ENCODE measurements at regions not wholly inside any gene's neighbourhood (a gene's known extent, or its start where the extent isn't known, plus 50 kb on each side); places are given as distances from the start of the nearest gene placed in this dataset.
A peak's percentile ranks its signal among the peaks of the same experiment; 100 is the strongest.

DNA sequence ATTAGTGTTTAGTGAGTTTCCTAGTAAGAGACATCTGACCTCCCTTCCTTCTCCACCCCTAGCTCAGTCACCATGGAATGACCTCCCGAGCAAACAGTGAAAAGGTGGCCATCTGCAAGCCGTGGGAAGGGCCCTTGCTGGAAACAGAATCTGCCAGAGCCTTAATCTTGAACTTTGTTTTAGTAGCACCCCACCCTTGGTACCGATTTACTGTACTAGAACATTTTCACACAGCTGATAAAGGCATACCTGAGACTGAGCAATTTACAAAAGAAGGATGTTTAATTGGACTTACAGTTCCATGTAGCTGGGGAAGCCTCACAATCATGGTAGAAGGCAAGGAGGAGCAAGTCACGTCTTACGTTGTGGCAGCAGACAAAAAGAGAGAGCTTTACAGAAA is 655.8 kb downstream of the TSN start:
- Mint-ChIP-seq H3K36me3 (no peaks in the 10 kb centered on the region), H3K4me3 (no peak overlapping the region), H3K4me1 (no peaks in the 10 kb centered on the region), H3K27ac (no peak overlapping the region), H3K9me3 (no peaks in the 10 kb centered on the region), H3K27me3 (no peaks in the 10 kb centered on the region)
- no peak for DNase-seq
- POLR2A ChIA-PET = no interaction called here
- no peak for ATAC-seq (ENCODE audit: low read depth)

DNA sequence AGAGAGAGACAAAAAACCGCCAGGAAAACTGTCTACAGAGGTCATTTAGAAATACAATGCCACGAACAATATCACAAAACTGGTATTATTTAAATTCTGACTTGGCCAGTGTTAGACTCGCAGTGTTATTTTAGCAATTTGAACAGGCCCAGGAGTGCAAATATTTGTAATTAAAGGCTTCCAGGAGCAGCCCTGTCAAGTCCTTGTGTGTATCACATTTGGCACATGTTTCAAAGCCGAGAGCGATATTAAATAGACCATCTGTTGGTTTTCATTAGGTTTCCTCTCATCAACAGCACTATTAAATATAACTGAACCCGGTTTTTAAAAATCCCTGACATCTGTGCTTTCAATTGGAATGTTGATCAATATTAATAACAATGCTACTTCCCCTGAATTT is 656.9 kb downstream of the TSN start:
- Mint-ChIP-seq H3K4me1 (no peaks in the 10 kb centered on the region), H3K4me3 (no peak overlapping the region), H3K27me3 (no peaks in the 10 kb centered on the region), H3K36me3 (no peaks in the 10 kb centered on the region), H3K9me3 (no peaks in the 10 kb centered on the region), H3K27ac (no peak overlapping the region)
- POLR2A ChIA-PET = no interaction called here
- ATAC-seq (ENCODE audit: low read depth) (no peak), DNase-seq (no peak)

DNA sequence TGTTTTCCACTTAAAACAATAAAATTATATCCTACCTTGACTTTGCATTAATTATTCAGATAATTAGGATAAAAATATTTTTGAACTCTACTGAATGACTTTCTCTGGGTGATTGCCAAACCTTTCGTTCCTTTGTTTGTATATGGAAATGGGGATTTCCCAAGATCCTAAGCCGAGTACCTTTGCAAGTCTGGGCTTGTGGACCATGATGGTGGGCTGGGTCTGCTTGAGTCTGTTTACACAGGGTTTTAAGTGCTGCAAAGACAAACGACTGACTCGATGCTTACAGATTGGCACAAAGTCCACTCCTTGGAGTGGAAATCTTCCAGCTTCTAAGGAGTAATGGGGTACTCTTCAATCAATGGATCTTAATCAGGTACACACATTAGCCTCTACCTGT is 659.5 kb downstream of the TSN start:
- no peaks in the 10 kb centered on the region for H3K4me1 Mint-ChIP-seq
- H3K9me3 Mint-ChIP-seq = no peaks in the 10 kb centered on the region
- POLR2A ChIA-PET = no interaction called here
- H3K27me3 Mint-ChIP-seq = no peaks in the 10 kb centered on the region
- no peaks in the 10 kb centered on the region for H3K36me3 Mint-ChIP-seq
- ATAC-seq (ENCODE audit: low read depth) (no peak), DNase-seq (no peak)
- H3K4me3 Mint-ChIP-seq = no peak overlapping the region
- no peak overlapping the region for H3K27ac Mint-ChIP-seq

DNA sequence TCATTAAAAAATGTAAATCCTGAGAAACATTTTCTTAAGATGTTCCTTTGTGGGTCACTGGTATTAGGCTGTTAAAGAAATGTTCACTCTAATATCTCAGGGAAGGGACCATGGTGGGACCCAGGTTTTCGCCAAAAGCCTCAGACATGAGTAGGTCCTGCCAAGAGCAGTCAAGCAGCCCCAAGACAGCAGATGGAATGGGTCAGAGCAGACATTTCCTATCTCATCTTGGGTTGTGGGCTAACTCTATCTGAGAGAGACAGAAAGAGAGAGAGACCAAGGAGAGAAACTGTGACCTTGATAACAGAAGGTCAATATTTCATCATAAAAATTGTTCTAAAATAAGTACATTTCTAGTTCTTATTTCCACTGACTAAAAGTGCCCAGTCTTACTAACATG is 661.7 kb downstream of the TSN start:
- no peaks in the 10 kb centered on the region for H3K36me3 Mint-ChIP-seq
- H3K27ac Mint-ChIP-seq = no peak overlapping the region
- H3K4me1 Mint-ChIP-seq = no peaks in the 10 kb centered on the region
- no peaks in the 10 kb centered on the region for H3K27me3 Mint-ChIP-seq
- ATAC-seq (ENCODE audit: low read depth) (no peak), DNase-seq (no peak)
- H3K9me3 Mint-ChIP-seq = no peaks in the 10 kb centered on the region
- H3K4me3 Mint-ChIP-seq = no peak overlapping the region
- POLR2A ChIA-PET = no interaction called here

DNA sequence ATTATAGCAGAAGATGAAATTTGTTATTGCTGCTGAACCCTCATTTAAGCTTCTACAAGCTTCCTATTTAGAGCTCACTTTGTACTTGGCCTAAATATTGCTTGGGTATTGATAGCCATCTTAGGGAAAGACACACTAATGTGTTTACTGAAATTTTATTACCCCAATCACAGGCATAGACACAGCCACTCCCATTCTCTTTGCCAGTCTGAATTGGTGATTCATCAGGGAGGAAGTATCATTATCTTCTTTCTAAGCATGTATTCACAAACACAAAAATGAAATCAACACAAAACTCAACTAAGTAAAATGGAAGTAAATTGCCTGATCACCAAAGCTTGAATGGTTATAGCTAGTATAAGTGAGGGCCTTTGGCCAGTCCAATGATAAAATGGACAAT is 666.3 kb downstream of the TSN start:
- Mint-ChIP-seq H3K9me3 (no peaks in the 10 kb centered on the region), H3K36me3 (no peaks in the 10 kb centered on the region), H3K4me3 (no peak overlapping the region), H3K27ac (no peak overlapping the region), H3K4me1 (no peaks in the 10 kb centered on the region), H3K27me3 (no peaks in the 10 kb centered on the region)
- no peak for DNase-seq
- POLR2A ChIA-PET = no interaction called here
- ATAC-seq (ENCODE audit: low read depth) = no peak

DNA sequence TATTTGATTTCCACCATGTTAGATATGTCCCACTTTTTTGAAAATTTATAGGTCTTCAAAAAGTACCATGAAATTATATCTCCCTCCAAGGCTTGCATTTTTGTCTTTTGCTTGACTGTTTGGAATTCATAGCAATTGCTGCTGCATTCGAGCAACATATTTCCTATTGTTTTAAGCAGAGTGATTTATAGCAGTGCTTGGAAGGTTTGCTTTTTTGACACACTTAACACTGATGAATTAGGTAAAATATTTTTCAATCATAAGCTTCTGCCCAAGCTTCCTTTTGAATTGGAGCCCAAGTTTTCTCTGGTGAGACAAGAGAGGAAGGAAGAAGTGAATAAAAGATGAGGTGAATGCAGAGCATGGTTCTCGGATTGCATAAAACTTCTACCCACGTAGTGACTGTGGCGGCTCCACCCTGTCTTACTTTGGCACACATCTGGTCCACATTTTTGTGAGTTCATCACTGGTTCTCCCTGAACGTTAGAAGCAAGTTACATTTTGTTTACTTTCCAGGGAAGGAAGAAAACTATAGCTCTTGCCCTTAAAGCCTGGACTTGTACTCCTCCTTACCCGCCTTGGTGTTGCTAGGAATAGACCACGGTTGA is 667.0 kb downstream of the TSN start:
- no peak for DNase-seq
- Mint-ChIP-seq H3K4me1 (no peaks in the 10 kb centered on the region), H3K9me3 (no peaks in the 10 kb centered on the region), H3K27ac (no peak overlapping the region), H3K36me3 (no peaks in the 10 kb centered on the region), H3K4me3 (no peak overlapping the region), H3K27me3 (no peaks in the 10 kb centered on the region)
- POLR2A ChIA-PET = no interaction called here
- ATAC-seq (ENCODE audit: low read depth) = no peak

DNA sequence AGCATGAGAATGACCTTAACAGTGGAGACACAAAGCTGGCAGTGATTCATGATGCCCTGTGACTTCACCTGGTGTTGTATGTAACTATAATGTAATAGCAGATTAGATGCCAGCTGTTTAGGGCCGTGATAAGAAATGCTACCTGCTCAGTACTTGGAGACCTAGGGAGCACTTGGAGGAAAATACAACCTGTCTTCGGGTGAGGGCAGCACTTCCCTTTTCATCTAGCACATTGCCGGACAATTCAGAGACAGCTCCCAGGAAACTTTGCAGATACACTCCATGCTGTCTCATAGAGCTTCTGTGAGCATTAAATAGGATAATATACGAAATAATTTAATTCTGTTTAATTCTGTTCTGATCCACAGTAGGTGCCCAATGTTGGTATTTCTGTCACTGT is 668.5 kb downstream of the TSN start:
- ATAC-seq (ENCODE audit: low read depth) (no peak), DNase-seq (no peak)
- Mint-ChIP-seq H3K27ac (no peak overlapping the region), H3K36me3 (no peaks in the 10 kb centered on the region), H3K4me3 (no peak overlapping the region), H3K4me1 (no peaks in the 10 kb centered on the region), H3K9me3 (no peaks in the 10 kb centered on the region), H3K27me3 (no peaks in the 10 kb centered on the region)
- POLR2A ChIA-PET = no interaction called here

DNA sequence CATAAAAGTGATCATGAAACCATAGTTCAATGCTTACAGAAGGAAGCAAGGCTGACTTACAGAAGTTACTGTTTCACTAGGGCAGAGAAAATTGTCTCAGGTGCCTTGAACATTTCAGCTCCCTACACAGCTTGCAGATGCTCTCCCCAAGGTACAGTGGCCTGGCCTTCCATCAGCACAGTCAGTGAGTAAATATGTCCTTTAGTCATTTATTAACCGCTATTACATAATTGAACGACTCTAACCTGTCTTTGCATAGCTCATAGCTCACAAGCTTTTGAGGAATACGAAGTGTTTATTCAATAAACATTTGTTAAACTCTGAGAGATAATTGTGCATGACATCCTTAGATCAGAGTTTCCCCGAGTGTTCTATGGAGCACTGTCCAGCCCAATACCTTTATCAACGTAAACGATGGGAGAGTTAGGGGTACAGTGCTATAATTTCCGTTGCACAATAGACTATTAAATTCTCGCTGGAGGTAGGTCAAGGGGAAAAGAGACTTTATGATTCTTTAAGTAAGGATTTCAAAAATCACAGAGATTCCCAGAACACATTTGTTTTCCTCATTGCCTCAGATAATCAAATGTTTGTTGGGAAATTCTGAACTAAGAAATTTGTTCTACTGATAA is 677.8 kb downstream of the TSN start:
- H3K9me3 Mint-ChIP-seq = no peaks in the 10 kb centered on the region
- ATAC-seq (ENCODE audit: low read depth) (no peak), DNase-seq (no peak)
- H3K4me3 Mint-ChIP-seq = no peak overlapping the region
- no peaks in the 10 kb centered on the region for H3K36me3 Mint-ChIP-seq
- POLR2A ChIA-PET = no interaction called here
- no peaks in the 10 kb centered on the region for H3K27me3 Mint-ChIP-seq
- H3K4me1 Mint-ChIP-seq = no peaks in the 10 kb centered on the region
- no peak overlapping the region for H3K27ac Mint-ChIP-seq

DNA sequence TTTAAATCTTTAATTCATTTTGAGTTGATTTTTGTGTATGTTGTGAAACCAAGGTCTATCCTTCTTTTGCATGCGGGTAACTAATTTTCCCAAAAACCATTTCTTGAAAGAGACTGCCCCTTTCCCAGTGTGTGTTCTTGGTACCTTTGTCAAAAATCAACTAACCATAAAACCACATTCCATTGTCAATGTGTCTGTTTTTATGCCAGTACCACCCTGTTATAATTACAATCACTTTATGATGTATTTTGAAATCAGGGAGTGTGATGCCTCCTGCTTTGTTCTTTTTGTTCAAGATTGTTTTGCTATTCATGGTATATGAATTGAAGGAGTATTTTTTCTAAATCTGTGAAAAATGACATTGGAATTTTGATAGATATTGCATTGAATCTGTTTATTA is 689.6 kb downstream of the TSN start:
- DNase-seq (no peak), ATAC-seq (ENCODE audit: low read depth) (no peak)
- H3K27ac Mint-ChIP-seq = no peak overlapping the region
- POLR2A ChIA-PET = no interaction called here
- no peaks in the 10 kb centered on the region for H3K4me1 Mint-ChIP-seq
- H3K4me3 Mint-ChIP-seq = no peak overlapping the region
- H3K36me3 Mint-ChIP-seq = no peaks in the 10 kb centered on the region
- H3K9me3 Mint-ChIP-seq = no peaks in the 10 kb centered on the region
- H3K27me3 Mint-ChIP-seq = no peaks in the 10 kb centered on the region

DNA sequence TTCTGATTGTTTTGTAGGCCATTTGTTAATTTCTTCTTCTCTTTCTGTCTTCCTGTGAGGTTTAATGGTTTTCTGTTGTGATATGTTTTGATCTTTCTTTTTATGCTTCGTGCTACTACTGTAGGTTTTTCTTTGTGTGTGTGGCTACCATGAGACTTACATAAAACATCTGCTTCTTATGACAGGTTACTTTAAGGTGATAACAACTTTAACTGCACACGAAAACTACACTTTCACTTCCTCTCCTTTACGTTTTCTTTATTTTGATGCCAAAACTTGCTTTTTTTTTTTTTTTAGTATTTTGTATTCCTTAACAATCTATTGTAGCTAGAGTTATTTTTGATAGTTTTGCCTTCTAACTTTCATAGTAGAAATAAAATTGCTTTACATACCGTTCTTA is 691.3 kb downstream of the TSN start:
- no peaks in the 10 kb centered on the region for H3K4me1 Mint-ChIP-seq
- DNase-seq (no peak), ATAC-seq (ENCODE audit: low read depth) (no peak)
- no peak overlapping the region for H3K4me3 Mint-ChIP-seq
- H3K9me3 Mint-ChIP-seq = no peaks in the 10 kb centered on the region
- H3K27ac Mint-ChIP-seq = no peak overlapping the region
- POLR2A ChIA-PET = no interaction called here
- no peaks in the 10 kb centered on the region for H3K36me3 Mint-ChIP-seq
- H3K27me3 Mint-ChIP-seq = no peaks in the 10 kb centered on the region

DNA sequence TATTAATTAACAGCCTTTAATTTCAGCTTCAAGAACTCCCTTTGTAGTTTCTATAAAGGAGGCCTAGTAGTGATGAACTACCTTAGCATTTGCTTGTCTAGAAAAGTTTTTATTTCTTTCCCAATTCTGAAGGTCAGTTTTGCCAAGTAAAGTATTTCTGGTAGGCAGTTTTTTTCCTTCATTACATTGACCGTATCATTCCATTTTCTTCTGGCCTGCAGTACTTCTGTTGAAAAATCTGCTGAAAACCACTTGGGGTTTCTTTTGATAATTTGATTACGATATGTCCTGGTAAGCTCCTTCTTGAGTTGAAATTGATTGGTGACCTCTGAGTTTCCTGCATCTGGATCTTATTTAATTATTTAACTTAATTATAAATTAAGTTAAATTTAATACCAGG is 691.8 kb downstream of the TSN start:
- Mint-ChIP-seq H3K4me3 (no peak overlapping the region), H3K36me3 (no peaks in the 10 kb centered on the region), H3K4me1 (no peaks in the 10 kb centered on the region), H3K27ac (no peak overlapping the region), H3K27me3 (no peaks in the 10 kb centered on the region), H3K9me3 (no peaks in the 10 kb centered on the region)
- no peak for ATAC-seq (ENCODE audit: low read depth)
- POLR2A ChIA-PET = no interaction called here
- DNase-seq = no peak

DNA sequence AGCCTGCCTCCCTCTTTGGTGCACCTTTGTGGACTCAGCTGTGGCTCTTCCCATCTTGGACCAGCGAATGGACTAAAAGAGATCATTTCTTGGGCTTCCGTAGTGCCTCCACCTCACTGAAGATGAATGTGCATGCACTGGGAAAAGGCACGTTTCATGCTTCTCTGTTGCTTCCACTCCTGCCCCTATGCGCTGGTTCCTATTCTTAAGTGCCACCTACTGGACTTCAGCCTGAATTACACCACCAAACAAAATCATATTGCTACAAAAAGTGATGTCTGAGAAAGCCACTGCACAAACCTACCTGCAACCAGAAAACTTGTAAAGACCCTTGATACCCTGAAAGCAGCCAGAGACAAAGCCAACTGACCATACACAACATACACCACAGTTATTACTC is 695.6 kb downstream of the TSN start:
- Mint-ChIP-seq H3K27me3 (no peaks in the 10 kb centered on the region), H3K9me3 (no peaks in the 10 kb centered on the region), H3K4me3 (no peak overlapping the region), H3K27ac (no peak overlapping the region), H3K36me3 (no peaks in the 10 kb centered on the region), H3K4me1 (no peaks in the 10 kb centered on the region)
- ATAC-seq (ENCODE audit: low read depth) = peak; percentile 42
- POLR2A ChIA-PET = no interaction called here
- DNase-seq = no peak

DNA sequence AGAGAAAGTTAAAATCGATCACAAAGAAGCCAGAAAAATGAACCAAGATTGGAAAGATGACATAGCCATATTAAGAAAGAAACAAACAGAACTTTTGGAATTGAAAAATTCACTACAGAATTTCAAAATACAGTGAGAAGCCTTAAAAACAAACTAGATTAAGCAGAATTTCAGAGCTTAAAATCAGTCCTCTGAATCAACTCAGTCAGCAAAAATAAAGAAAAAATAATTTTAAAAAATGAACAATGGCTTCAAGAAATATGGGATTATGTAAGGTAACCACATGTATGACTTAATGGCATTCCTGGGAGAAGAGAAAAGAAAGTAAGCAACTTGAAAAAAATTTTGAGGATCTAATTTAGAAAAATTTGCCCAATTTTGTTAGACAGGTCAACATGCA is 696.2 kb downstream of the TSN start:
- POLR2A ChIA-PET = no interaction called here
- no peak overlapping the region for H3K27ac Mint-ChIP-seq
- H3K27me3 Mint-ChIP-seq = no peaks in the 10 kb centered on the region
- DNase-seq = no peak
- H3K4me1 Mint-ChIP-seq = no peaks in the 10 kb centered on the region
- H3K4me3 Mint-ChIP-seq = no peak overlapping the region
- H3K36me3 Mint-ChIP-seq = no peaks in the 10 kb centered on the region
- no peaks in the 10 kb centered on the region for H3K9me3 Mint-ChIP-seq
- ATAC-seq (ENCODE audit: low read depth) = no peak

DNA sequence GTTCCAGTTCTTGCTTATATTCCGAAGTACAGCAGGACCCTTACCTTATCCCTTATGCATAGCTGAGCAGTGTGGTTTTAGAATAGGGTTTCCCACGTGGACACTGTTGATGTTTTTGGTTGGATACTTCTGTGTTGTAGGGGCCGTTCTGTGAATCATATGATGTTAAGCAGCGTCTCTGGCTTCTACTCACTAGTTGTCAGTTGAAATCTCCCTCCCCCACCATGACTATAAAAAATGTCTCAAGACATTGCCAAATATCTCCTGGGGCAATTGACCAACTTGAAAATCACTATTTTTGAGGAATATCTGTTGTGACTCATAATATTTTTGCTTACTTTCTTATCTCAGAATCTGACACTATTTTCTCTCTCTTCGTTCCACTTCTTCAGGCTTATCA is 713.7 kb downstream of the TSN start:
- no peak for ATAC-seq (ENCODE audit: low read depth)
- Mint-ChIP-seq H3K4me1 (no peaks in the 10 kb centered on the region), H3K27ac (no peak overlapping the region), H3K27me3 (no peaks in the 10 kb centered on the region), H3K9me3 (no peaks in the 10 kb centered on the region), H3K36me3 (no peaks in the 10 kb centered on the region), H3K4me3 (no peak overlapping the region)
- no peak for DNase-seq
- POLR2A ChIA-PET = no interaction called here

DNA sequence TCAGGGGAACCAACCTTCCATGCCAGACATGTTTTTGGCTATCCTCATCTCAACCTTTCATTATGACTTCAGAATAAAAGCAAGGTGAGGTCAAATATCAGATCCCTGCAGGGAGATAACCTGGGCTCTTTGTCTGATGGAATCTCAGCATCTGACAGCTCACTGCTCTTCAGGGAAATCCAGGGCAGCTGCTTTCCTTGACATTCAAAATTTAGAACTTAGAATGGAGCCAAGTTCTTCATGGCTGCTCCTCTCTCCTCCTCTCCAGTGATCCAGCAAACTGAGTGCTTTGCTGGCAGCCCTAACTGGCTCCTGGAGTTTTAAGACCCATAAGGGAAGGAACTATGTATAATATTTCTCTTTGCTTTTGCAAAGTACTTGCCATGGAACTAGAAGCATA is 716.3 kb downstream of the TSN start:
- H3K27ac Mint-ChIP-seq = no peak overlapping the region
- no peaks in the 10 kb centered on the region for H3K4me1 Mint-ChIP-seq
- DNase-seq (no peak), ATAC-seq (ENCODE audit: low read depth) (no peak)
- H3K27me3 Mint-ChIP-seq = no peaks in the 10 kb centered on the region
- POLR2A ChIA-PET = no interaction called here
- no peaks in the 10 kb centered on the region for H3K36me3 Mint-ChIP-seq
- H3K9me3 Mint-ChIP-seq = no peaks in the 10 kb centered on the region
- H3K4me3 Mint-ChIP-seq = no peak overlapping the region
